OCI-LY7 (cell line): ENCODE measurements at regions not wholly inside any gene's neighbourhood (a gene's known extent, or its start where the extent isn't known, plus 50 kb on each side); places are given as distances from the start of the nearest gene placed in this dataset.

Experiments used
- EZH2phosphoT487 ChIP-seq: fragments of 200-600 bp; sonication (generic); IDR thresholded peaks from 2 replicates; pipeline ENCODE4 v1.6.1; 2018; ENCODE audit warnings: low read depth, borderline replicate concordance, mild to moderate bottlenecking, mixed run types, antibody characterized with exemption, low read length, moderate library complexity, mixed read lengths
- TF ChIP-seq, protein P1 (sequence below): fragments of 200-600 bp; sonication (generic); conservative IDR thresholded peaks from 2 replicates; pipeline ENCODE4 v1.5.1; 2014; ENCODE audit warnings: mild to moderate bottlenecking, antibody characterized with exemption, low read length, moderate library complexity, mixed read lengths

DNA sequence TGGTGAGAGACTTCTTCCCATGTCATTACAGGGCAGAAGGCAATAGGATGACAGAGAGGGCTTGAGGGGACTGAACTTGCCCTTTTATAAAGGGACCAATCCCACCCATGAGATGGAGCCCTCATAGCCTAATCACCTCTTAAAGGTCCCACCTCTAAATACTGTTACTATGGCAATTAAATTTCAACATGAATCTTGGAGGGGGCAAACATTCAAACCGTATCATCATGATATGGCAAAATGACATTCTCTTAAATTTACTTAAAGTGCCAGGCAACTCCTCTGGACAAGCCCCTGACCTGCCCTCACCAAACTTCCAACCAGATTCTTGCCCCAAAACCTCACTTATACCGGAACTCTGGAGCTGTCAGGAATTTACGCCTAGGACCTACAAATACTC lies 100.8 kb upstream of the OR5AK2 start:
- TF ChIP-seq, protein P1, sequence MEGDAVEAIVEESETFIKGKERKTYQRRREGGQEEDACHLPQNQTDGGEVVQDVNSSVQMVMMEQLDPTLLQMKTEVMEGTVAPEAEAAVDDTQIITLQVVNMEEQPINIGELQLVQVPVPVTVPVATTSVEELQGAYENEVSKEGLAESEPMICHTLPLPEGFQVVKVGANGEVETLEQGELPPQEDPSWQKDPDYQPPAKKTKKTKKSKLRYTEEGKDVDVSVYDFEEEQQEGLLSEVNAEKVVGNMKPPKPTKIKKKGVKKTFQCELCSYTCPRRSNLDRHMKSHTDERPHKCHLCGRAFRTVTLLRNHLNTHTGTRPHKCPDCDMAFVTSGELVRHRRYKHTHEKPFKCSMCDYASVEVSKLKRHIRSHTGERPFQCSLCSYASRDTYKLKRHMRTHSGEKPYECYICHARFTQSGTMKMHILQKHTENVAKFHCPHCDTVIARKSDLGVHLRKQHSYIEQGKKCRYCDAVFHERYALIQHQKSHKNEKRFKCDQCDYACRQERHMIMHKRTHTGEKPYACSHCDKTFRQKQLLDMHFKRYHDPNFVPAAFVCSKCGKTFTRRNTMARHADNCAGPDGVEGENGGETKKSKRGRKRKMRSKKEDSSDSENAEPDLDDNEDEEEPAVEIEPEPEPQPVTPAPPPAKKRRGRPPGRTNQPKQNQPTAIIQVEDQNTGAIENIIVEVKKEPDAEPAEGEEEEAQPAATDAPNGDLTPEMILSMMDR: no peak
- TF ChIP-seq EZH2phosphoT487: no peak
